ENCODE measurements at regions not wholly inside any gene's neighbourhood (a gene's known extent, or its start where the extent isn't known, plus 50 kb on each side); places are given as distances from the start of the nearest gene placed in this dataset.

GRCh38 chr4:37771771-37772170 lies 54.7 kb upstream of the PGM2 start:
- Histone ChIP-seq H3K9me3 (ENCODE audit: control insufficient read depth, insufficient read depth, low read length) (no peaks in the 10 kb centered on the region), H3K4me3 (ENCODE audit: low read depth, low read length) (no peak overlapping the region), H3K27ac (ENCODE audit: low read depth, low read length) (no peak overlapping the region), H3K27me3 (ENCODE audit: control insufficient read depth, insufficient read depth, low read length) (peaks cover 22% of the 10 kb centered on the region)
- DNase-seq (ENCODE audit: low read depth, low spot score) = no peak
- no peak for TF ChIP-seq CTCF (IDR thresholded peaks at IDR 0.05; ENCODE audit: low read depth, low read length)
- ChIA-PET POLR2A (no interaction called here), CTCF (no interaction called here)

- no peak for DNase-seq (ENCODE audit: low read depth, low spot score)
- H3K9me3 ChIP-seq (ENCODE audit: control insufficient read depth, insufficient read depth, low read length) = no peaks in the 10 kb centered on the region
- CTCF ChIA-PET = no interaction called here
- POLR2A ChIA-PET = no interaction called here
- TF ChIP-seq CTCF (IDR thresholded peaks at IDR 0.05; ENCODE audit: low read depth, low read length) = no peak
- no peak overlapping the region for H3K27ac ChIP-seq (ENCODE audit: low read depth, low read length)
- H3K27me3 ChIP-seq (ENCODE audit: control insufficient read depth, insufficient read depth, low read length) = peaks cover 22% of the 10 kb centered on the region
- H3K4me3 ChIP-seq (ENCODE audit: low read depth, low read length) = no peak overlapping the region
Observed at GRCh38 chr4:37770016-37770415, 56.5 kb upstream of the PGM2 start.

- DNase-seq (ENCODE audit: low read depth, low spot score) = no peak
- TF ChIP-seq CTCF (IDR thresholded peaks at IDR 0.05; ENCODE audit: low read depth, low read length) = no peak
- Histone ChIP-seq H3K4me3 (ENCODE audit: low read depth, low read length) (no peak overlapping the region), H3K27me3 (ENCODE audit: control insufficient read depth, insufficient read depth, low read length) (peaks cover 22% of the 10 kb centered on the region), H3K9me3 (ENCODE audit: control insufficient read depth, insufficient read depth, low read length) (no peaks in the 10 kb centered on the region), H3K27ac (ENCODE audit: low read depth, low read length) (no peak overlapping the region)
- ChIA-PET CTCF (no interaction called here), POLR2A (no interaction called here)
Observed at GRCh38 chr4:37769391-37769989, 57.0 kb upstream of the PGM2 start.

GRCh38 chr4:37767546-37767945 lies 58.9 kb upstream of the PGM2 start:
- Histone ChIP-seq H3K9me3 (ENCODE audit: control insufficient read depth, insufficient read depth, low read length) (no peaks in the 10 kb centered on the region), H3K4me3 (ENCODE audit: low read depth, low read length) (no peak overlapping the region), H3K27me3 (ENCODE audit: control insufficient read depth, insufficient read depth, low read length) (peaks cover 15% of the 10 kb centered on the region), H3K27ac (ENCODE audit: low read depth, low read length) (no peak overlapping the region)
- POLR2A ChIA-PET = no interaction called here
- no peak for TF ChIP-seq CTCF (IDR thresholded peaks at IDR 0.05; ENCODE audit: low read depth, low read length)
- no peak for DNase-seq (ENCODE audit: low read depth, low spot score)
- CTCF ChIA-PET = no interaction called here

GRCh38 chr4:37767019-37767418 lies 59.5 kb upstream of the PGM2 start:
- H3K27ac ChIP-seq (ENCODE audit: low read depth, low read length) = no peak overlapping the region
- peaks cover 11% of the 10 kb centered on the region for H3K27me3 ChIP-seq (ENCODE audit: control insufficient read depth, insufficient read depth, low read length)
- no peak for TF ChIP-seq CTCF (IDR thresholded peaks at IDR 0.05; ENCODE audit: low read depth, low read length)
- POLR2A ChIA-PET = no interaction called here
- DNase-seq (ENCODE audit: low read depth, low spot score) = no peak
- H3K9me3 ChIP-seq (ENCODE audit: control insufficient read depth, insufficient read depth, low read length) = no peaks in the 10 kb centered on the region
- no peak overlapping the region for H3K4me3 ChIP-seq (ENCODE audit: low read depth, low read length)
- CTCF ChIA-PET = no interaction called here

Measured in AG04450 (cell line).